Endodermal cell (in vitro differentiated cells): ENCODE measurements at regions not wholly inside any gene's neighbourhood (a gene's known extent, or its start where the extent isn't known, plus 50 kb on each side); places are given as distances from the start of the nearest gene placed in this dataset.

Source experiments
- DNase-seq: peaks from one replicate; pipeline ENCODE4 v3.0.0-alpha.2; 2017
- H3K27ac ChIP-seq: 2 replicates; pipeline ENCODE4 v1.5.1; 2013; ENCODE audit warnings: mild to moderate bottlenecking, low read depth, low read length, moderate library complexity
- H3K27me3 ChIP-seq: 2 replicates; pipeline ENCODE4 v1.6.1; 2013; ENCODE audit warnings: mild to moderate bottlenecking, low read length, moderate library complexity; ENCODE audit not compliant: insufficient read depth, control insufficient read depth, poor library complexity, severe bottlenecking
- H3K36me3 ChIP-seq: 2 replicates; pipeline ENCODE4 v1.7.0; 2013; ENCODE audit warnings: mild to moderate bottlenecking, low read length, moderate library complexity; ENCODE audit not compliant: control insufficient read depth, insufficient read depth
- H3K4me1 ChIP-seq: one replicate; pipeline ENCODE4 v1.7.0; 2013; ENCODE audit warnings: low read length; ENCODE audit not compliant: control insufficient read depth, insufficient read depth
- H3K4me3 ChIP-seq: 2 replicates; pipeline ENCODE4 v1.5.1; 2013; ENCODE audit warnings: mild to moderate bottlenecking, low read length, moderate library complexity
- H3K9ac ChIP-seq: 2 replicates; pipeline ENCODE4 v1.6.1; 2013; ENCODE audit warnings: mild to moderate bottlenecking, low read length, moderate library complexity; ENCODE audit not compliant: poor library complexity, severe bottlenecking; ENCODE audit errors: extremely low read depth
- H3K9me3 ChIP-seq: 2 replicates; pipeline ENCODE4 v1.6.1; 2013; ENCODE audit warnings: mild to moderate bottlenecking, low read length, moderate library complexity; ENCODE audit not compliant: control insufficient read depth
- H3K27ac Mint-ChIP-seq: 2 replicates; pipeline ENCODE4 v1.8.0; 2020; ENCODE audit warnings: mixed read lengths
- H3K27me3 Mint-ChIP-seq: 2 replicates; pipeline ENCODE4 v1.8.0; 2021; ENCODE audit warnings: mild to moderate bottlenecking, mixed read lengths; ENCODE audit not compliant: insufficient read depth
- H3K36me3 Mint-ChIP-seq: 2 replicates; pipeline ENCODE4 v1.8.0; 2020; ENCODE audit warnings: low read depth, mixed read lengths
- H3K4me1 Mint-ChIP-seq: 2 replicates; pipeline ENCODE4 v1.8.0; 2020; ENCODE audit warnings: mixed read lengths
- H3K4me3 Mint-ChIP-seq: 2 replicates; pipeline ENCODE4 v1.8.0; 2020; ENCODE audit warnings: mild to moderate bottlenecking, moderate library complexity, mixed read lengths
- H3K9me3 Mint-ChIP-seq: 2 replicates; pipeline ENCODE4 v1.8.0; 2020; ENCODE audit warnings: mild to moderate bottlenecking, mixed read lengths
- WGBS, 2 experiments: methylation state at CpG; one replicate each; pipeline versions ENCODE4 v1.1.5 to v1.1.7; 2013; ENCODE audit warnings: missing lambda C conversion rate in 2 of 2, mixed read lengths in 1 of 2; ENCODE audit not compliant: insufficient coverage in 1 of 2, insufficient read length in 1 of 2; 5-methylcytosine and 5-hydroxymethylcytosine counted together
- TF ChIP-seq, protein P1 (sequence below): fragments of 200-600 bp; sonication (generic); conservative IDR thresholded peaks from 2 replicates; pipeline ENCODE4 v1.5.0; 2021; ENCODE audit warnings: antibody characterized with exemption, mild to moderate bottlenecking

DNA sequence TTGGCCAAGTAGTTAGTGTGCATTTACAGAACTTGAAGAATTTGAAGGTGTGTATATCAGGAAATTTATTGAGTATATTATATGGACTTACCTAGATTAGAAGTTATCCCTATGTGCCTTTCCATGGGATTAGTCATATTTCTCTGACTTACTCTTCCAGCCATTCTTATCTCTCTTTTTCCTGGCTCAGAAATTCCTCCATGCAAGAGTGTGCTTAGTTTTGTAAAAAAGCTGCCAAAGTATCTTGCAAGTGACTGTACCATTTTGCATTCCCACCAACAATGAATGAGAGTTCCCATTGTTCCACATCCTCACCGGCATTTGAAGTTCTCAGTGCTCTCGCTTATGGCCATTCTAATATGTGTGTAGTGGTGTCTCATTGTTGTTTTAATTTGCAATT is 82.2 kb upstream of the GUCA2B start:
- H3K4me1 ChIP-seq, result no peaks in the 10 kb centered on the region
- Mint-ChIP-seq H3K36me3 (no peaks in the 10 kb centered on the region), H3K9me3 (no peaks in the 10 kb centered on the region), H3K4me3 (no peak overlapping the region), H3K4me1 (no peaks in the 10 kb centered on the region), H3K27me3 (peaks cover 30% of the 10 kb centered on the region), H3K27ac (no peak overlapping the region)
- TF ChIP-seq, protein P1, sequence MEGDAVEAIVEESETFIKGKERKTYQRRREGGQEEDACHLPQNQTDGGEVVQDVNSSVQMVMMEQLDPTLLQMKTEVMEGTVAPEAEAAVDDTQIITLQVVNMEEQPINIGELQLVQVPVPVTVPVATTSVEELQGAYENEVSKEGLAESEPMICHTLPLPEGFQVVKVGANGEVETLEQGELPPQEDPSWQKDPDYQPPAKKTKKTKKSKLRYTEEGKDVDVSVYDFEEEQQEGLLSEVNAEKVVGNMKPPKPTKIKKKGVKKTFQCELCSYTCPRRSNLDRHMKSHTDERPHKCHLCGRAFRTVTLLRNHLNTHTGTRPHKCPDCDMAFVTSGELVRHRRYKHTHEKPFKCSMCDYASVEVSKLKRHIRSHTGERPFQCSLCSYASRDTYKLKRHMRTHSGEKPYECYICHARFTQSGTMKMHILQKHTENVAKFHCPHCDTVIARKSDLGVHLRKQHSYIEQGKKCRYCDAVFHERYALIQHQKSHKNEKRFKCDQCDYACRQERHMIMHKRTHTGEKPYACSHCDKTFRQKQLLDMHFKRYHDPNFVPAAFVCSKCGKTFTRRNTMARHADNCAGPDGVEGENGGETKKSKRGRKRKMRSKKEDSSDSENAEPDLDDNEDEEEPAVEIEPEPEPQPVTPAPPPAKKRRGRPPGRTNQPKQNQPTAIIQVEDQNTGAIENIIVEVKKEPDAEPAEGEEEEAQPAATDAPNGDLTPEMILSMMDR, result no peak
- H3K36me3 ChIP-seq, result no peaks in the 10 kb centered on the region
- no peak overlapping the region for H3K9ac ChIP-seq
- no peak for DNase-seq
- WGBS, 2 experiments, result 100% methylated on average over 2 of the region's 2 CpGs; no CpG with 5 or more reads in 1 of the 2 experiments
- peaks cover 38% of the 10 kb centered on the region for H3K27me3 ChIP-seq
- H3K27ac ChIP-seq, result no peak overlapping the region
- no peak overlapping the region for H3K4me3 ChIP-seq
- no peaks in the 10 kb centered on the region for H3K9me3 ChIP-seq

DNA sequence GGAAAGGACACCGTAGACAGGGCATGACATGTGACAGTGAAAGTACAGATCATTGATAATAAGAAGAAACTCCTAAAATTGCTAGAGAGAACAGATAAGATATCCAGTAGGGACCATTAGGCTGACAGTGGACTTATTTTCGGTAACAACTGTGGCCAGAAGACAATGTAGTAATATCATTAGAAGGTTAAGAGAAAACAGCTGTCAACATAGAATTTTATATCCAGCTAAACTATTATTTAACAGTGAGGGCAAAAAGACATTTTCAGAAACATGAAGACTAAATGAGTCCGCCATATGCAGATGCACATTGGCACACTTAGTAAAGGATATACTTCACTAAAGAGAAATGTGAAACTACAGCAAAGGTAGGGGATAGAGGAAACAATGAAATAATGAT is 95.4 kb upstream of the GUCA2B start:
- TF ChIP-seq, protein P1, result no peak
- Mint-ChIP-seq H3K27ac (no peak overlapping the region), H3K27me3 (peaks cover 13% of the 10 kb centered on the region), H3K4me1 (no peaks in the 10 kb centered on the region), H3K4me3 (no peak overlapping the region), H3K9me3 (peaks cover 21% of the 10 kb centered on the region), H3K36me3 (no peaks in the 10 kb centered on the region)
- Histone ChIP-seq H3K27me3 (no peaks in the 10 kb centered on the region), H3K9me3 (peaks cover 8% of the 10 kb centered on the region), H3K36me3 (no peaks in the 10 kb centered on the region), H3K4me1 (no peaks in the 10 kb centered on the region), H3K4me3 (no peak overlapping the region), H3K9ac (no peak overlapping the region), H3K27ac (no peak overlapping the region)
- 89 to 97% methylated on average over 2 to 3 of the region's 3 CpGs for WGBS, 2 experiments
- DNase-seq, result no peak

DNA sequence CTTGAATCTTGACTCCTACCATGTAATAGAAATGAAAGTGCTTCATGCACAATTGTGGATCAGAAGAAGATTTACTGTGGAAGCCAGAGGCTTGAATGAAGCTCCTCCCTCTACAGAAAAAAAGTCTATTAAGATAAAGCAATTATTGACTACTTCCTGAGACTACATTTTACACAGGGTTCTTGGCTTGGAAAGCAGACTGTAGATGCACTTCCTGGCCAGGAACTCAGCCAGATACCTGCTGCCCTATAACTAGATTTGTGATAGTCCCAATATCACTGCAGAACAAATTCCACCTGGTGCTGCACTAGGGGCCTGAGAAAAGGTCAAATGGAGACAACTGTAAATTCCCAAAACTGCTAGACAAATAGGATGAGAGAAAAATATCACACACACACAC is 96.8 kb upstream of the GUCA2B start:
- H3K4me1 Mint-ChIP-seq, result no peaks in the 10 kb centered on the region
- H3K36me3 Mint-ChIP-seq, result no peaks in the 10 kb centered on the region
- no peaks in the 10 kb centered on the region for H3K27me3 ChIP-seq
- no peak overlapping the region for H3K4me3 Mint-ChIP-seq
- H3K4me3 ChIP-seq, result no peak overlapping the region
- no peak overlapping the region for H3K9ac ChIP-seq
- H3K27me3 Mint-ChIP-seq, result peaks cover 4% of the 10 kb centered on the region
- H3K9me3 Mint-ChIP-seq, result peaks cover 21% of the 10 kb centered on the region
- H3K36me3 ChIP-seq, result no peaks in the 10 kb centered on the region
- no peak overlapping the region for H3K27ac Mint-ChIP-seq
- TF ChIP-seq, protein P1, result no peak
- H3K27ac ChIP-seq, result no peak overlapping the region
- no peak for DNase-seq
- peaks cover 8% of the 10 kb centered on the region for H3K9me3 ChIP-seq
- H3K4me1 ChIP-seq, result no peaks in the 10 kb centered on the region
